GM19025 (cell line): ENCODE measurements at regions not wholly inside any gene's neighbourhood (a gene's known extent, or its start where the extent isn't known, plus 50 kb on each side); places are given as distances from the start of the nearest gene placed in this dataset.
"Not testable (repeated sequence)": the region's sequence is repeated elsewhere in the genome, so short reads cannot be mapped to it uniquely, and the experiment has no call there.

Experiments
- ATAC-seq: cut with Tn5 transposase; IDR thresholded peaks from one replicate; pipeline ENCODE4 v1.9.1; 2021; ENCODE audit warnings: mild to moderate bottlenecking, low read depth, moderate library complexity; ENCODE audit not compliant: unreplicated experiment

- ATAC-seq = no peak
Measured at GRCh38 chr4:156336511-156336910, 382.8 kb upstream of the CTSO start.

GRCh38 chr4:156335721-156336120 lies 382.1 kb upstream of the CTSO start:
- ATAC-seq = no peak

GRCh38 chr4:156330436-156331031 lies 376.9 kb upstream of the CTSO start:
- ATAC-seq = no peak

DNA sequence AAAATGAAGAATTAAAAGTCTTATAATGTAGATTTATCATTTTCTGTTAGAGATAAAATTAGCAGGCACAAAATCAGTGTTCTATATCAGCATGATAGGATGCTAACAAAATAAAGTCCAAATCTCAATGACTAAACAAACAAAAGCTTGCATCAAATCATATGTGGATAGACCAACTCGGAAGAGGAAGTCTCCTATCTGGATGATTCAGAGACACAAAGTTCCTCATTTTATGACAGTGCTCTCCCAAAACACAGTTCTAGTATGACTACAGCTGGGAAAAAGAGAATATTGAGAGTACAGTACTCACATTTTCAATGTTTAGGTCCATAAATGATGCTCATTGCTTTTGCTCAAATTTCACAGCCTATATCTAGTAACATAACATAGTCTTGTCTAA lies 376.1 kb upstream of the CTSO start:
- ATAC-seq = no peak

DNA sequence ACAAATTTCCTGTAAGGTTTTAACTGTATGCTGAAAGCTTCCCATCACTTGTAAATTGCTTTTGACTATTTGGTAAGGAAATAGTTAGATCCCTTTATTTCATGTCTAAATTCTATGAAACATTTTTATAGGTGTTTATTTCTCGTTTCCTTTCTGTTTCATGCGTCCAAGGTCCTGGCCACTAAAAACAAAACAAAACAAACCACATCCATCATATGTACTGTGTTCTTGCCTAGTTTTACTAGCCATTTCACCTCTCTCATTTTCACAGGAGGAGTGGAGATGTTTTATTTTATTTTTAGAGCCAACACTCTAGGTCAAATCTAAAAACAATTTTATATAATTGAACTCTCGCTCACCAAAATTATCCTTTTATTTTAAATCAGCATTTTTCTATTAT lies 375.2 kb upstream of the CTSO start:
- ATAC-seq = no peak

- ATAC-seq = no peak
Measured at GRCh38 chr4:156326246-156326645, 372.6 kb upstream of the CTSO start.

DNA sequence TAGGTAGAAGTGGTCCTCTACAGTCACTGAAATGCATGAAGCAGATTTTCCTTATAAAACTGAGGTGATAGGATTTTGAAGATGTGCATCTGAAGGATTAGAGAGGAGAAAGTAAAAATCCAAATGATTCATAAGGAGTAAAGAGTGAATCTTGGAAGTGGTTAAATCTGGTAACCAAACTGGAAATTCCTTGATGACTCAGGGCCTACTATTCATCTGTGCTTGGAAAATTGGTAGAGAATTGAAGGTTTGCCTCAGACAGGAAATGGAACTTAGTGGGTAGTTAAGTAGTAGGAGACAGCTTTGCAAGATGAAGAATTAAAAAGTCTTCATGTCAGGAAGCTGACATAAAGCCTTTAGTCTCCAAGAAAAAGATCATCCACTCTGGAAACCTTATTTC lies 368.9 kb upstream of the CTSO start:
- ATAC-seq = no peak

DNA sequence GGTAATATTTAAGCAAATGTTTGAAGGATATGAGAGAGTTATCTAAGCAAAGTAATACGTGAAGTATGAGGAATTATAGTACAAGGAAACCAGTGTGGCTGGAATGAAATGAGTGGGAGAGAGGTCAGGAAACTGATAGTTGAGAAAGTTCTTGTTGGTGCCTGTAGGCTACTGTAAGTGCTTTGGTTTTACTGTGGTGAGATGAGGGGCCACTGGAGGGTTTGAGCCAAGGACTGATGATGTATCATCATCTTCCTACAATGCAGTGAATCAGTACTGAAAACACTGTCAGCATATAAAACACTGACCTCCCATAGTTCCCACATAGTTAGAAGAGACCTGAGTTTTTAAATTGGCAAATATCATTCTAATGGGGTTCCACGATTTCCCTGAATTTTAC lies 367.5 kb upstream of the CTSO start:
- ATAC-seq = no peak

- no peak for ATAC-seq
Measured at GRCh38 chr4:156313497-156313896, 359.8 kb upstream of the CTSO start.

GRCh38 chr4:156312261-156312847 lies 358.7 kb upstream of the CTSO start:
- ATAC-seq = no peak

GRCh38 chr4:156309031-156309430 lies 355.4 kb upstream of the CTSO start:
- ATAC-seq = no peak

- ATAC-seq = no peak
Measured at GRCh38 chr4:156303708-156304107, 350.0 kb upstream of the CTSO start.

- ATAC-seq = no peak
Measured at GRCh38 chr4:156298230-156298629, 344.6 kb upstream of the CTSO start.

DNA sequence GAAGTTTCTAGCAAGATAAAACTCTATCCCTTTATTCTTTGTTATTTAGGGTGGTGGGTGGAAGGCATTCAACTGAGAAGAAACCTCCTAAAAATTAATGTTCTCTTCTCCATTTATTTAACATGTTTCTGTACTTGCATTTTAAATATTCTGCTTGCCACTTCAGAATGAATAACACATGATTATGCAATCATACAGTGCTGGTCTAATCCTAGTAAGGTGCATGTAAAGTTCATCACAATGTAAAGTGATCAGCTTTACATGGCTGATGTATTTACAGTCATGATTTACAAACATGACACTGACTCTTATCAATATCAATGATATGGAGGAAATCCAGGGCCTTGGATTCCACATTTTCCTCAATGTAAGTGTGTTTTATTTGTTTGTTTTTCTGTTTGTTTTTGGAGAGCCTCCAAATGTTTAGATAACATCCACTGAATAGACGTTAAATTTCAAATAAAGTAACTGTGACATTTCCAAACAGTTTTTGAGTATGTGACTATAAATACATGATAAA lies 342.1 kb upstream of the CTSO start:
- ATAC-seq = no peak

DNA sequence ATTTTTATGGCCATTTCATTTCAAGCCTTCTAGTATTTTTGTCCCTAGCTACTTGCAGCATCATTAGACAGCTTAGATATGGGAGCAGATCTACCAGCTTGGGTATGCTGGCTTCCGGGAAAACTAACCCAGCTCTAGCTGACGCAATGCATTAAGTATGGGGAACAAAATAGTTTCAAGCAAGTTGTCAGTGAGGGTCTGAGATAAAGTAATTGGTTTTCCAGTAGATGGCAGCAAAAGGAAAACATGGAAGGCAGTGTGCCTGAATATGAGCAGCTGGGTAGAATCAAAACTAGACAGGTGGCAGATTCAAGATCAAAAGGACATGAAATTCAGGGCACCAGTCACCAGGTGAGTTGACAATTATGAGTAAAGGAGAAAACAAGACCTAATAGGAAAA lies 340.9 kb upstream of the CTSO start:
- no peak for ATAC-seq

DNA sequence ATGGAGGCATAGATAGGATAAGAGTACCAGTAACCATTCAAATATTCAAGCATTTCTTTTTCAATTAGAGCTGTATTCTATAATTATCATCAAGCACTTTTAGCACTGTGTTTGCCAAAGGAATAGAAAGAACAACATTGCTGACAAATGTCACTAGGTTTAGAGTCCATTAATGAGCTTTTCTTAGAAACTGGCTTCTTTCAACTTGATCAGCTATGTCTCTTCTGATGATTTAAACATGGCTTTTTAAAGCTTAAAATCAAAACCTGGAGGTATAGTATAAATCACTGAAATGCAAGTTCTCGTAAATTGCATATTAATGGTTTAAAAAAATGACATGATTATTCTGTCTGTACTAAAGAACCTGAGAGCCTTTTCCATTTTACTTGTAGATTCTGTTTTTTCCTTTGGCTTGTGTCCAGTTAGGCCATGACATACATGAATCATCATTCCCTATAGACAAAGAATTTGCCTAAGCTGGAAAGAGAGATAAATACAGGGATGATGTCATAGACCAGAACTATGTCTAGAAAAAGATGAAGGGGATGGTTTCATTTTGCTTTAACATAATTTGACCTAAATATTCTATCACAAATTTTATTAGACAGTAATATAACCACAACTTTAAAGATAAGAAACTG lies 340.1 kb upstream of the CTSO start:
- ATAC-seq = no peak

DNA sequence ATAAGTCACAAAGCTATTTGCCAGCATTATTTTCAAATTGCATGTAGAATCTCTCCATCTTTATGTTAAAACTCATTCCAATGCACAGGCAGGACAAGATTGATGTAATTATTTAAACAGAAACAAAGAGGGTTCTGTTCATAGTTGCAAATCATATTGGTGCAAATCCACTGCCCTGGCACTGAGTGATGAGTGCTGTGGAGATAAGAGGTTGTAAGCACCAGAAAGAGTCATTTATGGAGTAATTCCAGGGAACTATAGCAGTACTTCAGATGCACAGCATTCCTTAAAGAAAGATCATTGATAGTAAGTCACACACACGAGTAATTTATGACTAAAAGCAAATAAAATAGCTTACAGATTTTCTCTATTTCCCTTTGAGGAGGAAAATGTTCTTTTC lies 337.7 kb upstream of the CTSO start:
- no peak for ATAC-seq

DNA sequence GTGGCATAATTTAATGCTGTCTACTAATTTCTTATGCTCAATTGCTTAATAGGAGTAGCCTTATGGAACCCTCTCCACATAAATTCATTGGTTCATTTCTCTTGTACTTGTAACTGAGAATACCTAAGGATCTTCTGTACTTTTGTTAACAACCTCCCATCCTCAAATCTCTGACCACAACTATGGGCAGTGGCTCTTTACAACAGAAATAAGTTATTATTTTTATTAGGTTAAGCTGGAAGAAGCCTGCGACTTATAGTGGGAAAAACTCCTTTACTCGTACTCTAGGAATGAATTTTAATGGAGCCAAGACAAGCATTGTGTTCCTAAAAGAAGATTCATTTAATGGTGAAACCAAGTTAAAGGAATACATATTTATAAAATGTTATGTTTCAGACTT lies 337.1 kb upstream of the CTSO start:
- ATAC-seq = no peak

GRCh38 chr4:156290026-156290425 lies 336.4 kb upstream of the CTSO start:
- not testable (repeated sequence) for ATAC-seq

- no peak for ATAC-seq
Measured at GRCh38 chr4:156280686-156281085, 327.0 kb upstream of the CTSO start.

DNA sequence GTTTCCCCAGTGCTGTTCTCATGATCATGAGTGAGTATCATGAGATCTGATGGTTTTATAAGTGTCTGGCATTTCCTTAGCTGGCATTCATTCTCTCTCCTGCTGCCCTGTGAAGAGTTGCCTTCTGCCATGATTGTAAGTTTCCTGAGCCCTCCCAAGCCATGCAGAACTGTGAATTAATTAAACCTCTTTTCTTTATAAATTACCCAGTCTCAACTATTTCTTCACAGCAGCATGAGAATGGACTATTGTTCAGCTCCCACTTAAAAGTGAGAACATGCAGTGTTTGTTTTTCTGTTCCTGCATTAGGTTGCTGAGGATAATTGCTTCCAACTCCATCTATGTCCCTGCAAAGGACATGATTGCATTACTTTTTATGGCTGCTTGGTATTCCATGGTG lies 311.7 kb upstream of the CTSO start:
- ATAC-seq = no peak

- no peak for ATAC-seq
Measured at GRCh38 chr4:156261230-156261629, 307.6 kb upstream of the CTSO start.
